GM03348 (cell line): ENCODE measurements at regions not wholly inside any gene's neighbourhood (a gene's known extent, or its start where the extent isn't known, plus 50 kb on each side); places are given as distances from the start of the nearest gene placed in this dataset.
A peak's percentile ranks its signal among the peaks of the same experiment; 100 is the strongest.

Source experiments
- DNase-seq: peaks from one replicate; pipeline ENCODE4 v3.0.0; 2012; ENCODE audit warnings: low spot score

DNA sequence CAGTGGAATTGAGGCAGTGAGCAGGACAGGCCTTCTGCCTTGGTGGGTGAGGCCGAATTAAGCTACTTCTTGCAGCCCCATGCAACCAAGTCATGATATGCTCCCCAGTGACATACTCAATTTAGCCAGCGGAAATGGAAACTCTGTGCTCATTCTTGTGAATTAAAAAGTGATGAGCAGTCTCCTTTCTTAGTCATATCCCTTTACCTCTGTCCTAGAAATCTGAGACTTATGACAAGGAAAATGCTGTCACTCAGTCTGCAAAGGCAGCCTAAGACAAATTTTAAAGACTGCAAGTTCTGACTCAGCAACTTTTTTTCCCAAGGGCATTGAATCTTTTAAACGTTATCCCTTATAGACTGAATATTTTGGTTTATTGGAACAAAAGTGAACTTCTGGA is 218.2 kb downstream of the SH3BP4 start:
- peak; percentile 48 for DNase-seq

DNA sequence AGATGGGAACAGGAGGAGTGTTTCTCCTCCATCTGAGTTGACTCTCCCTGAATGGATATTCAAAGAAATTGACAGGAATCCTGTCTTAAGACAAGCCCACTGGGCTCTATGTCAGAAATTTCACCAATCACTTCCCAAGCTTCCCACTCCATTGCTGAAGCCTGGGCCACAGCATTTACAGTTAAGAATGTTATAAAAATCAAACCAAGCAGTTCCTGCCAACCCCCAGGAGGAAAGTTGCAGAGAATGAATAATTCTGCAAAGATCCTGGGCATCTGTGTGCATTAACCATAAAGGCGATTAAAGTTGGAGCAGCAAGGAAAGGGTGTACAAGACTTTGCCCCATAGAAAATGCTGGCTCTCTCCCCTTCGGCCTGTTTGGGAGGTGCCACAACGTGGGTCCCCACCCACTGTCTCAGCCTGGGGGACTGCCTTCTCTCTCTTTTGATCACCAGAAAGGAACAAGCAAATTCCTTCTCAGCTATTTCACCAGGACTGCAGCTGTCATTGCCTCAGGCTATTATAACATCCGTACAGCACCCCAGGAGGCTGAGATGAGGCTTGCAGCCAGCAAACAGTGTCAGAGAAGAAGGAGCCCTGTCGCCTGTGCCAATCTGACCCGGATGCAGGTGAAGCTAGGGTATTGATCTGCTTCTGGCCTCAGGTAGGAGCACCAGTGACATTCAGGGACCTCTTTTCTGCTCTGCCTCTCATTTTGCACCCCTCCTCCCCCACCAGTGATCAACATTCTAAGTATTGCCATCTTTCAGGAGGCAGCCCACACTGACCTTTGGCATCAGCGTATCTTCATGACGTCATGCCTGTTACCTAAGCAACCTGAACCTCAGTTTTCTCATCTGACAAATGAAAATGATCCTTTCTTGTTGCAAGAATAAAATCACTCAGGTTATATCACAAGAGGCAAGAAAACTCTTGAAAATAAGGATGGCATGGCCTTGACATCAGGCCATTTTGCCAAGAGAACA is 219.0 kb downstream of the SH3BP4 start:
- DNase-seq, result peak; percentile 87

DNA sequence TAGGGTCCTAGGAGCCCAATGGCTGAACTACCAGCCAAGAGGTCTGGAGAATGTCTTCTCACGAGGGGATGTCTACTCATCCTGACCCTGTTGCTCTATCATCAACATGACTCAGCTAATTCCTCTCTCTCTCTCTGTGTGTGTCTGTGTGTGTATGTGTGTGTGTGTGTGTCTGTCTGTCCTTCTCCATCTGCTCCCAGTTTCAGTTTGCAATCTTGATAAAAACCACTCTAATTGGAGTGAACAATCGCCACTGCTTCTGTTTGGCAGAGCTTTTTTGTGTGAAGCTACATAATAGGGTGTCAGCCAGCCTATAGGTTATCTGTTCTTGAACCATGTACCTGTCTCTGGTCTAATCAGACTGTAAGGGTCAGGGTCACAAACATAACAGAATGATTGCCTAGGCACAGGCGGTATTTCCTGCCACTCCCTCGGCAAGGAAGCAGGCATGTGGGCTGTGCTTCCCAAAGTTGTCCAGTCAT is 219.8 kb downstream of the SH3BP4 start:
- peak; percentile 73 for DNase-seq

DNA sequence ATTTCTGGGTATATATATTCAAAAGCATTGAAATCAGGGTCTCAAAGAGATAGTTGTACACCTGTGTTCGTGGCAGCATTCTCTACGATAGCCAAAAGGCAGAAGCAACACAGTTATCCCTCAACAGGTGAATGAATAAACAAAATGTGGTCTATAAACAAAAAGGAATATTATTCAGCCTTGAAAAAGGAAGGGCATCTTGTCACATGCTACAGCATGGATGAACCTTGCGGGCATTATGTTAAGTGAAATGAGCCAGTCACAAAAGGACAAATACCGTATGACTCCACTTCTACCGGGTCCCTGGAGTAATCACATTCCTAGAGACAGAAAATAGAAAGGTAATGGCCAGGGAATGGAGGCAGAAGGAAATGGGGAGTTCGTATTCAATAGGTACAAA is 228.8 kb downstream of the SH3BP4 start:
- no peak for DNase-seq

DNA sequence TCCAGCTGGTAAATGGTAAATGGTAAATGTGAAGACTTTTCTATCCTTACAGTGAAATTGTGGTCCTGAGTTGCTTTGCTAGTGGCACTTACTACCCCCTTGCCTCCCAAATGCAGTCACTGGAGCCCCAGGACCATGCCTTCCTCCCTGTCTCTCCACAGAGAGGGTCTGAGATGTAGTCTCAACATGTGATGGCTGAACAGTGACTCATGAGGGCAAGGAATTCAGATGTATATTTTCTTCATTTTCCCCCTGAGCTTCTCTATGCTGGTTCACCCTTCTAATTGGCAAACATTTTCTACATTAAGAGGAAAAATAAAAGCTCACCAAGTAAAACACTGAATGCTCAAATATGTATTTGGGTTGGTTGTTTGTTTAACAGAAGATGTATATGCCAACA is 232.0 kb downstream of the SH3BP4 start:
- DNase-seq, result no peak

DNA sequence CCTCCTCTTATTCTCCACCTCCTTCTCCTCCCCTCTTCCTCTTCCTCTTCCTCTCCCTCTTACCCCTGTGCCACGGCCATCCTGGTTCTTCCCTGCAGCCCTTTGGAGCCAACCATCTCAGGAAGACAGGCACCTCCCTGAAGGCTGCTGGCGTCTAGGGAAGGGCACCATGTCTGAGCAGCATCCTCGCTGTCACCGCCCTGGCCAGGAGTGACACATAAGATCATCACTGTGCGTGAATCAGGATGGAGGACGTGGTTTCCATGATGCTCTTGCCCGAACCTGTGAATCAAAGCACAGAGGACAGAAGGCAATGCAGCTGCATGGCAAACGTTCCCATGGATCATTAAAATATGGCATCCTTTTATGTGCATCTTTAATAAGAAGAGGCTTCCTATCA is 236.0 kb downstream of the SH3BP4 start:
- DNase-seq, result no peak

DNA sequence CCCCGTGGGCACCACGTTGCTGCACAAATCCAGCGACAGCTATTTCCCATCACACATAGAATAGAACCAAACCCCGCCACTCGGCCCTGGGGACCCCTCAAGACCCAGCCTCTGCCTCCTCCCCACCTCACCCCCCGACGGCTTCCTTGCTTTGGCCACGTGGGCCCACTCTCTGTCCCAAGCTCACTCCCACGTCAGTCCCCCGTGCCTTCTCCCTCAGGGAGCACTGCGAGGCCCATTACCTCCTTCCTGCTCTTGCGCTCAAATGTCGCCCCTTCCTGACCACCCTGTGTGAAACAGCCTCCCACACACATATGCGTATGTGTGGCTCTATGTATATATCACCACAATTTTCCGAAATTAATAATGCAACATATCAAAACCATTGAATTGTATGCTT is 239.7 kb downstream of the SH3BP4 start:
- no peak for DNase-seq

DNA sequence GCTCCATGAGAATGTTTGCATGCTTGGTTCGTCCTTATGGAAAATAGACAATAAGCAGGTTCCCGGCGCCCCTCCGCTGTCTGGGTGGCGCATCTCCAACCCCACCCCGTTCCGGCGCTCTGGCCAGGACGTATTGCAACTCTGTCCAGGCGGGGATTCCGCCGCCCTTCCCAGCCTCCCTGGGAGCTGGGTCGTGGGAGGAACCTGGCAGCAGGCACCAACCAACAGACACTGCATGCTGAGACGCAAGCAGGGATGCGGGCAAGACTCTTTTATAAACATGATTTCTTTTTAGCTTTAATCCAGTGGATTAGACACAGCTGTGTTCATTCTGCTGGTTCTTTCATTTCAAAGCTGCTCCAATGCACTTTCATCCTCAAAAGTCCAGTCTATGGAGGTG is 240.2 kb downstream of the SH3BP4 start:
- DNase-seq, result peak; percentile 50

DNA sequence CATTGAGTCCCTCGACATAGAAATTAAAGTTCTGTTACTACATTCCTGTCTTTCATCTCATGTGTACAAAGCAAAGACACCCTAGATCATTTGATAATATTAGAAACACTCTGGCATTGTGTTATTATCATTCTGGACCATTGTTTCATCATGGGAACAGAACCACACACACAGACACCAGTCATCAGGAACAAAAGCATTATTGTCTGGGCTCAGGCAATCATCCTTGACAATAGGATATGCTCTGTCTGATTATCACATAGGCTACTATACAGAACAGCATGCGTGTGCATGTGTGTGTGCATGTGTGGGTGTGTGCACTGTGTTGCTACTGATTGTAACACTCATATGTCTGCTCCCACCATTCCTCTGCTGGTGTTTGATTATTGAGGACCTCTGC is 242.5 kb downstream of the SH3BP4 start:
- no peak for DNase-seq

DNA sequence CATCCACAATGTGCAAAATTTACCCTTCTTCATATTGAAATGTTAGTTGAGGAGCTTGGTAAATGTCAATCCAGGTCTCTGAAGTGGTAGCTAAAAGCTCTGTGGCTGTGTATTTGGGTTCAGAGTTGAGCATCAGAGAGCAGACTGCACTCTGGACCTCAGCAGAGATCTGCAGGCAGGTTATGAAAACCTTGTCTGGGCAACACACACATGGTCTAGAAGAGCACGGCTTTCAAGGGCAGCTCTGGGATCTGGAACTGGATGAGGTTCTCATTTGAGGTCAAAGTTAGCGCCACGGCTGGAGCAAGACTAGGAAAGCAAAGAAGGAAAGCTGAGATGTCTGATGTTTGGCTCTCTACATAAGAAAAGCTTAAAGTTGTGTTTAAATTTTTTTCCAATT is 243.0 kb downstream of the SH3BP4 start:
- DNase-seq, result no peak

DNA sequence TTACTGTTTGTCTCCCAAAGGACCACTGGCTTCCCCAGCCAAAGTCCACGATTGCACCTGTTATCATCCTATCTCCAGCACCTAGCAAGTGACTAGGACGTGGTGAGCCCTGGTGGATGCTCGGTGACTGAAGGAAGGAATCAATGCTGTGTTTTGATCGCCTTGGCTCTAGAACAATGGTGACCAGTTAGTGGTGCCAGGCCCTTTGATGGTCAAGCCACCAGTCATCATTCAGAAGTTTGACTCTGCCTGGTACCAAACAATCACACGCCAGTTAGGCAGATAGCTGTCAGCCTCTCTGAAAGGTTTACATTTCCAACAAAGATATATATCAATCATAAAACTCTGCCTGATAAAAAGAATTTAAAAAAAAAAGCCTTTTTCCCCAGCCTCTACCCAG is 244.1 kb downstream of the SH3BP4 start:
- DNase-seq, result no peak

DNA sequence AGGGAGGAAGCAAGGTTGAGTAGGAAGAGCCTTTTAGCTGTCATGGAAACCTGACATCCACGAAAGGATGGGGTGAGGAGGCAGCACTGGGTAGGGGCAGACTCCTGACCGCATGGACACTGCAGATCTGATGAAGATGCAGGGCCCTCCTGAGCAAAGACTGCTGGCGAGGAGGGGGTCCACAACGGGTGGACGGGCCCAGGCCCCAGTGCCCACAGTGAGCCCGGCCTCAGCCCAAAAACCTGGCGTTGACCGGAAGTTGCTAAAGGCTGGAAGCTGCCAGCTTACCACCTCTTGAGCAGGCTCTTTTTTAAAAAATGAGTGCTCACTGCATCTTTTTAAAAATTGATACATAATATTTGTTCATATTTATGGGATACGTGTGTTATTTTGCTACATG is 247.3 kb downstream of the SH3BP4 start:
- no peak for DNase-seq

DNA sequence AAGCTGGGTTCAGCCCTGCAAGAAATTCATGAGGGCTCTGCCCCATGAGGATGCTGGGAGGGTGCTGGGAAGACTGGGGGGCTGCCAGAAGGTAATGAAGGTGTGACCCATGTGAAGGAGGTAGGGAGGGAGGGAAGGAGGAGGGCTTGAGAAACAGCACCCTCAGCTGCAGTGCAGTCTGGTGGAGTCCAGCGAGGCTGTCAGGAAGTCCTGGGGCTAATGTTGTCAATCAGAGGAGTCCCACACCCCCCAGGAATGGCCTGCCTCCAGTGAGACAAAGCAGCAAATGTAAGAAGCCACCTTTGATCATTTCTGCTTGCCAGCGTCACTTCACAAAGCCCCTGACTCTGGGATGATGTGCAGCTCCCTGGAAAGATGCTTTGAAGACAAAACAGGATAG is 248.4 kb downstream of the SH3BP4 start:
- no peak for DNase-seq

DNA sequence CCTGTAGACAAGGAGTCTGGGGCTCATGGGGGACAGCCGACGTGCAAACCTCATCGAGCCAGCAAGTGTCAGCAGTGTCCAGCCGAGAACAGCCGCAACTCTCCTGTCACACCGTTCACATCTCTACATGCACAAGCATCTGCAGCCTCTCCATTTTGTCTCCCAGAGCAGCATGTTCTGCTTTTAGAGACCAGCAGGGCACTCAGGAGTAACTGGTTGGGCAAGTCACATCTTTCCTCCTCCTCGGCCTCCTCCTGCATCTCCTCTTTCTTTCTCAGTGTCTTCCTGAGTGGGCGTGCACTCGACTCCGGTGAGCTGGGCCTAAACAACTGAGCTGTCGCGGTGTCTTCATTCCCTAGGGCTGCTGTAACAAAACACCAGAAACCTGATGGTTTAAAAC is 249.9 kb downstream of the SH3BP4 start:
- DNase-seq, result no peak

DNA sequence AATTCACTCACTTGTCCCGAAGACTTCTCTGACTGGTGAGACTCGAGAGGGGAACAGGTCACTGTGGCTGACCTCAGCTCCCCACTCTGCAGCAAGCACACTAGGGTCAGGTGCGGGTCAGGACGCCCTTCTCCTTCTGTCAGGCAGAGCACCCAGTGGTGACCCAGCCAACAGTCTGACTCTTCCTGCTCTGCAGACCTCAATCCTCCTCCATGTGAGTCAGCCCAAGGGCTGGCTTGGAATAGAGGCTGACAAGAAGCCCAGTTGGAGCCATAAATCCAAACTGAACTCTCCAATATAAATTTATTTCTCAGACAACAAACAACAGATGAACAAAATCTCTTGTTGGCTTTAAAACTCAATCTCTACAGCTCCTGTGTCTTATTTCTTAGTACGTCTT is 253.1 kb downstream of the SH3BP4 start:
- DNase-seq, result peak; percentile 78

DNA sequence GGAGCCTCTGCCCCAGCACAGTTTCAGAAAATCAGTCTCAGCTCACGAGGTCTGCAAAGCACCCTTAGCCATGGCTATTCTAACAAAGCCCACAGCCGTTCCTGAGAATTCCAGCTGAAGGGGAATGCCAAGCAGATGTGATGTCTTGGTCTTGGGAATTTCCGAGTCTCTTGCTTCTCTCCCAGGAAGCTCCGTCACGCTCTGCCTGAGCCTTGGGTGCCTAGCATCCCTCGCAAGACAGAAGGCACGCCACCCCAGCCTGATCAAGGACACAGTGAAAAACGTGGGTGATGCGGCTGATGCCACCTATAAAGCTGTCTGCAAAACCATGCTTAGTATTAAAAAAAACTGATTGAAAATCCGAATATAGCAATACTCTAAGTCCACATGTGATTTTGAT is 254.6 kb downstream of the SH3BP4 start:
- peak; percentile 31 for DNase-seq

DNA sequence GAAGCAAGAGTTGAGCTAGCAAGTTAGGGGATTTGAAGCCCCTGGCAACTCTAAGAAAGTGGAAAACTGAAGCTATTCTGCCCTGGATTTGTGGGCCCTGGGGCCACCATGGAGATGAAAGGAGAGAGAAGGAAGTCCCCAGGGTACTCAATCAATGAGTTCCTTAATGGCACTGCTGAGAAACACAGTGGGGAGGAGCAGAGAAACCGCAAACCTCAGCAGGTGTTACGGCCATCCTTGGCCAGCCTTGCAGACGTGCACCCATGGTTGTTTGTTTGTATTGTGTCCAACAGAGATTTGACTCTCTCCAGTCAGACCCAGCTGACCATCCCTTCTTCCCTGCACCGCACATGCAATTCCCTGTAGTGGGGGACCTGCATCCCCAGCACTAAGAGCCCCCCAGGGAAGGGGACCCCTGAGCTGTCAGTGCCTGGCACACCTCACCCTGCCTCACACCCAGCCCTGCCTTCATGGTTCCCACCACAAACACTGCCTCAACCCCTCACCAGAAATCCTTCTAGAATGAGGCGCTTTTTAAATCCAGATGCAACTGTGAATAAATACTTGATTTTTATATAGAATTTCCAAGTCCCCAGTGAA is 255.3 kb downstream of the SH3BP4 start:
- DNase-seq, result no peak

DNA sequence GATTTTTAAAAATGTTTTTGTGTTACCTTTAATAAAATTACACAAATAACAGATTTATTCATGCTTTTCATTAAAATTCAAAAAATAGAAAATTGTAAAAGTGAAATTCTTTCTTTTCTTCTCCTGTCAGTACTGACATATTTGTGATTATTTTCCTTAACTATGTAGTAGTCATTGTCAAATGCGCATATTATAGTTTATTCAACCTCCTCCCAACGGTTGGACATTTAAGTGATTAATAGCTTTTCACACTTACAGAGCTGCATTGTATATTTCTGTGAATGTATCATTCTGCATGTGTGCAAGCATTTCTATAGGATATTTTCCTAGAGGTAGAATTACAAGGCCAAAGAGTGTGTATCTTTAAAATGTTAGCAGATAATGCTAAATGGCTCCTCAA is 259.2 kb downstream of the SH3BP4 start:
- no peak for DNase-seq

DNA sequence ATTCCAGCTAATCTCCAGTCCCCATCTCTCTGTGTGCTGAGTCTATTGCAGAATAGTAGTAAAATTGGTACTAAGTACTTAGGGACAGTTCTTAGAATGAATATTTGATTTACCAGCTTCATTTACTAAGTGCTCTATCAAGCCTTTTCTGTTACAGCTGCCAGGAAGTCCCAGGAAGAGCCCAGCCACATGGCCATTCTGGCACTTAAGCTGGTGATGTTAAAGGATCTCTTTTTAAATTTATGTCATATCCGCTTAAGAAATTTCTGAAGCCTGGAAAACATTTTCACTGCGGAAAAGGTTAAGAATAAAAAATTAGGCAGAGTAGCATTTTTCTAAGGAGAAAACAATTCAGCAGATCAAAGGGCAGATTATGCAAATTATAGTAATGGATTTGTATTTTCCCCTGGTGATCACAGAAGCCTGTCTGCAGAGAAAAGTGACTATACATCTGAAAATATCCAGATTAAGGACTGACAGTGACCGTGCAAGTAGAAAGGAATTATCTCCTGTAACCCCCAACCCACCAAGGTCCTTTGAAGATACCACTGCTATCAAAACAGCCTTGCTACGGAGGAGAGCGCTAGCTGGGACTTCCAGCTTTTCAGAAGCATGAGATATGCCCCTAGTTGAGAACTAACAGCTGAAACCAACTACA is 260.8 kb downstream of the SH3BP4 start:
- DNase-seq, result no peak

DNA sequence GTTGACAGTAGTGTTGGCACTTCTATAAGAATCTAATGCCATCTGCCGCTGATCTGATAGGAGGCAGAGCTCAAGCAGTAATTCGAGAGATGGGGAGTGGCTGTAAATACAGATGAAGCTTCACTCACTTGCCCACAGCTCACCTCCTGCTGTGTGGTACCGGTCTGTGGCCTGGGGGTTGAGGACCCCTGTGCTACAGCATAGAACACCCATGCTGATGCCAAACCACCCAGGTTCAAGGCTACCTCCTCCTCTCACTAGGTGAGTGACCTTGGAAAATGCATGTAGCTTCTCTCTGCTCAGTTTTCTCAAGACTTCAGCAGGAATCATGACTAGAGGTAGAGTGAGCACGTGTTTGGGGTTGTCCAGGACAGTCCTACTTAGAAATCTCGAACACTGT is 263.4 kb downstream of the SH3BP4 start:
- DNase-seq, result no peak

DNA sequence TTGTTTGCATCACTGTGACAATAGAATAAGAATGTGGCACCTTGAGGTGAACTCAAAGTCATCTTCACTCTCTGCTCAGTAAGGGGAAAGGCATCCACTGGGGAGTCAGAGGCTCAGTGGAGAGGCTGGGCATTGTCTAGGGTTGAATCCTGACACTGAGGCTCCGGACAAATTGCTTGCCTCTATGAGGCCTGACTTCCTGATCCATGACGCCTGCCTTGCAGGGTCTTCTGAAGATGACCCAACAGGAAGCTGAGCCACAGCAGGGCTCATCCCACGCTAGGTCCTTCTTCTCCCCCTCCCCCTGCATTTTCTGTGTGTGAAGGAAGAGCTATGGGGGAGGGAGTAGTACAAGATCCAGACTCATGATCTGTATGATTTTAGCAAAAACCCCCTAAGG is 265.1 kb downstream of the SH3BP4 start:
- DNase-seq, result peak; percentile 22

DNA sequence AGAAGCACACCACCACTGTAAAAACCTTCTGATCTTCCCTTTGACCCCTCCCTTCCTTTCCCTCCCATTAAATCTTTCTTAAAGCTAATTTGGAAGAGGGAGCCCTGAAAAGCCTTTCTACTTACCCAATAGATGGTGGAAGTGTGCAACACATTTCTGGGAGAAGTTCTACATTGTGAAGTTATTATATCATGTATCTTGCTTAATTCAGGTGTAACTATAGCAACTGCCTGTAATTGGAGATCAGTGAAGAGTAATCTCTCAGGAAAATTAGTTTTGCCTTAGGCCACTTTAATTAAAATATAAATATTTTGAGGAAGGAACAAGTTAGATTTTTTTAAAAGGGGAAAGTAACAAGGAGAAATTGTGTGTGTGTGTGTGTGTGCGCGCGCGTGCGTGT is 266.0 kb downstream of the SH3BP4 start:
- peak; percentile 42 for DNase-seq

DNA sequence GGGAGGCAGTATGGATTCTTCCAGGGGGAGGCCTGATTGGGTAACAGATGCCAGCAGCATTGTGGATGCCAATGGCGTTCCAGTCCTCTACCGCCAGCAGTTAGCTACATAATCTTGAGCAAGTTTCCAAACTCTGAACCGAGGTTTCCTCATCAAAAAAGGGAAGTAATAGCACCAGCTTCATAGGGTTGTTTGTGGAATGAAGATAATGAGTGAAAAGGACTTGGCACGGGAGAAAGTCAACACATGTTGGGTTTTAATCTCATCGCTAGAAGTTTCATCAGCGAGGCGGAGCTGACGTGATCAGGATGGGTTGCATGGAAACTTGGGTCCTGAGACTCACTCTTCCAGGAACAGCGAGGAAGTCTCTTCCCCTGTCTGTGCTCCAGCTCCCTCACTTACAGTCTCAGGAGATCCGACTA is 266.7 kb downstream of the SH3BP4 start:
- peak; percentile 33 for DNase-seq
